SJSA1 (cell line): ENCODE measurements at regions not wholly inside any gene's neighbourhood (a gene's known extent, or its start where the extent isn't known, plus 50 kb on each side); places are given as distances from the start of the nearest gene placed in this dataset.

Source experiments
- DNase-seq, 2 experiments: peaks; one replicate each; pipeline ENCODE4 v3.0.0-alpha.2; 2015 to 2020; ENCODE audit warnings: low spot score in 2 of 2, low read depth in 1 of 2
- H3K27ac ChIP-seq: fragments of 250-450 bp; sonication (Bioruptor Pico); 2 replicates; pipeline ENCODE4 v1.5.1; 2020; ENCODE audit warnings: mild to moderate bottlenecking, moderate library complexity
- H3K27me3 ChIP-seq: fragments of 250-450 bp; sonication (Bioruptor Pico); replicated peaks from 2 replicates; pipeline ENCODE4 v1.5.1; 2020; ENCODE audit warnings: mild to moderate bottlenecking, moderate library complexity
- H3K36me3 ChIP-seq: fragments of 250-450 bp; sonication (Bioruptor Pico); 2 replicates; pipeline ENCODE4 v1.5.1; 2020; ENCODE audit warnings: mild to moderate bottlenecking
- H3K4me1 ChIP-seq: fragments of 250-450 bp; sonication (Bioruptor Pico); replicated peaks from 2 replicates; pipeline ENCODE4 v1.6.1; 2021; ENCODE audit warnings: mild to moderate bottlenecking
- H3K4me3 ChIP-seq: fragments of 250-450 bp; sonication (Bioruptor Pico); 2 replicates; pipeline ENCODE4 v1.5.1; 2020; ENCODE audit warnings: mild to moderate bottlenecking
- H3K9me3 ChIP-seq: fragments of 250-450 bp; sonication (Bioruptor Pico); replicated peaks from 2 replicates; pipeline ENCODE4 v1.5.1; 2020; ENCODE audit warnings: mild to moderate bottlenecking

GRCh38 chr16:5333126-5333525 lies 235.5 kb upstream of the EEF2KMT start:
- no peaks in the 10 kb centered on the region for H3K36me3 ChIP-seq
- H3K27ac ChIP-seq = no peak overlapping the region
- DNase-seq = no peak
- no peak overlapping the region for H3K4me3 ChIP-seq
- H3K4me1 ChIP-seq = no peaks in the 10 kb centered on the region
- no peaks in the 10 kb centered on the region for H3K9me3 ChIP-seq
- H3K27me3 ChIP-seq = 0 out of 2 replicates have a peak, but pooled peaks cover 4% of the 10 kb centered on the region

- no peaks in the 10 kb centered on the region for H3K9me3 ChIP-seq
- H3K36me3 ChIP-seq = no peaks in the 10 kb centered on the region
- H3K27ac ChIP-seq = no peak overlapping the region
- no peaks in the 10 kb centered on the region for H3K4me1 ChIP-seq
- 0 out of 2 replicates have a peak, but pooled peaks cover 4% of the 10 kb centered on the region for H3K27me3 ChIP-seq
- H3K4me3 ChIP-seq = no peak overlapping the region
- no peak for DNase-seq
These were observed 232.5 kb upstream of the EEF2KMT start for GRCh38 chr16:5330058-5330457.

GRCh38 chr16:5328546-5328945 lies 231.0 kb upstream of the EEF2KMT start:
- DNase-seq = no peak
- Histone ChIP-seq H3K9me3 (no peaks in the 10 kb centered on the region), H3K27me3 (no peaks in the 10 kb centered on the region), H3K27ac (no peak overlapping the region), H3K4me3 (no peak overlapping the region), H3K36me3 (no peaks in the 10 kb centered on the region), H3K4me1 (no peaks in the 10 kb centered on the region)

- Histone ChIP-seq H3K4me1 (no peaks in the 10 kb centered on the region), H3K36me3 (no peaks in the 10 kb centered on the region), H3K27me3 (no peaks in the 10 kb centered on the region), H3K4me3 (no peak overlapping the region), H3K9me3 (no peaks in the 10 kb centered on the region), H3K27ac (no peak overlapping the region)
- no peak for DNase-seq
These were observed 228.8 kb upstream of the EEF2KMT start for GRCh38 chr16:5326395-5326794.

- H3K27ac ChIP-seq = no peak overlapping the region
- H3K36me3 ChIP-seq = no peaks in the 10 kb centered on the region
- H3K27me3 ChIP-seq = no peaks in the 10 kb centered on the region
- no peaks in the 10 kb centered on the region for H3K4me1 ChIP-seq
- H3K4me3 ChIP-seq = no peak overlapping the region
- no peak for DNase-seq
- H3K9me3 ChIP-seq = no peaks in the 10 kb centered on the region
These were observed 228.3 kb upstream of the EEF2KMT start for GRCh38 chr16:5325932-5326331.

GRCh38 chr16:5323284-5324141 lies 225.9 kb upstream of the EEF2KMT start:
- no peak for DNase-seq
- Histone ChIP-seq H3K36me3 (no peaks in the 10 kb centered on the region), H3K27ac (no peak overlapping the region), H3K27me3 (no peaks in the 10 kb centered on the region), H3K4me3 (no peak overlapping the region), H3K4me1 (no peaks in the 10 kb centered on the region), H3K9me3 (no peaks in the 10 kb centered on the region)

- no peak overlapping the region for H3K27ac ChIP-seq
- H3K27me3 ChIP-seq = no peaks in the 10 kb centered on the region
- no peaks in the 10 kb centered on the region for H3K9me3 ChIP-seq
- no peaks in the 10 kb centered on the region for H3K36me3 ChIP-seq
- DNase-seq = no peak
- H3K4me1 ChIP-seq = no peaks in the 10 kb centered on the region
- H3K4me3 ChIP-seq = no peak overlapping the region
These were observed 224.3 kb upstream of the EEF2KMT start for GRCh38 chr16:5321930-5322329.

- H3K4me1 ChIP-seq = no peaks in the 10 kb centered on the region
- no peaks in the 10 kb centered on the region for H3K27me3 ChIP-seq
- DNase-seq = no peak
- H3K36me3 ChIP-seq = no peaks in the 10 kb centered on the region
- no peaks in the 10 kb centered on the region for H3K9me3 ChIP-seq
- no peak overlapping the region for H3K27ac ChIP-seq
- no peak overlapping the region for H3K4me3 ChIP-seq
These were observed 222.2 kb upstream of the EEF2KMT start for GRCh38 chr16:5319799-5320198.

- Histone ChIP-seq H3K27me3 (no peaks in the 10 kb centered on the region), H3K9me3 (no peaks in the 10 kb centered on the region), H3K4me1 (no peaks in the 10 kb centered on the region), H3K27ac (no peak overlapping the region), H3K4me3 (no peak overlapping the region), H3K36me3 (no peaks in the 10 kb centered on the region)
- DNase-seq = no peak
These were observed 218.3 kb upstream of the EEF2KMT start for GRCh38 chr16:5315914-5316313.

- no peaks in the 10 kb centered on the region for H3K27me3 ChIP-seq
- H3K9me3 ChIP-seq = no peaks in the 10 kb centered on the region
- DNase-seq = no peak
- no peak overlapping the region for H3K4me3 ChIP-seq
- no peaks in the 10 kb centered on the region for H3K4me1 ChIP-seq
- no peak overlapping the region for H3K27ac ChIP-seq
- no peaks in the 10 kb centered on the region for H3K36me3 ChIP-seq
These were observed 216.8 kb upstream of the EEF2KMT start for GRCh38 chr16:5314377-5314776.

- no peaks in the 10 kb centered on the region for H3K27me3 ChIP-seq
- no peaks in the 10 kb centered on the region for H3K4me1 ChIP-seq
- no peak overlapping the region for H3K4me3 ChIP-seq
- no peaks in the 10 kb centered on the region for H3K36me3 ChIP-seq
- H3K27ac ChIP-seq = no peak overlapping the region
- H3K9me3 ChIP-seq = no peaks in the 10 kb centered on the region
- DNase-seq = no peak
These were observed 212.5 kb upstream of the EEF2KMT start for GRCh38 chr16:5309946-5310611.

- Histone ChIP-seq H3K36me3 (no peaks in the 10 kb centered on the region), H3K9me3 (no peaks in the 10 kb centered on the region), H3K4me3 (no peak overlapping the region), H3K27me3 (no peaks in the 10 kb centered on the region), H3K27ac (no peak overlapping the region), H3K4me1 (no peaks in the 10 kb centered on the region)
- no peak for DNase-seq
These were observed 207.4 kb upstream of the EEF2KMT start for GRCh38 chr16:5305023-5305422.

- no peak for DNase-seq
- H3K9me3 ChIP-seq = no peaks in the 10 kb centered on the region
- no peaks in the 10 kb centered on the region for H3K27me3 ChIP-seq
- no peaks in the 10 kb centered on the region for H3K36me3 ChIP-seq
- no peaks in the 10 kb centered on the region for H3K4me1 ChIP-seq
- no peak overlapping the region for H3K4me3 ChIP-seq
- H3K27ac ChIP-seq = no peak overlapping the region
These were observed 204.9 kb upstream of the EEF2KMT start for GRCh38 chr16:5302372-5303114.

GRCh38 chr16:5298202-5298601 lies 200.6 kb upstream of the EEF2KMT start:
- no peaks in the 10 kb centered on the region for H3K36me3 ChIP-seq
- no peak for DNase-seq
- no peaks in the 10 kb centered on the region for H3K9me3 ChIP-seq
- no peaks in the 10 kb centered on the region for H3K27me3 ChIP-seq
- no peak overlapping the region for H3K4me3 ChIP-seq
- H3K4me1 ChIP-seq = no peaks in the 10 kb centered on the region
- no peak overlapping the region for H3K27ac ChIP-seq
